CD1c-positive myeloid dendritic cell (primary cell): ENCODE measurements at regions not wholly inside any gene's neighbourhood (a gene's known extent, or its start where the extent isn't known, plus 50 kb on each side); places are given as distances from the start of the nearest gene placed in this dataset.

Source experiments
- DNase-seq: peaks from one replicate; pipeline ENCODE4 v3.0.0-alpha.2; 2016; ENCODE audit errors: extremely low spot score

DNA sequence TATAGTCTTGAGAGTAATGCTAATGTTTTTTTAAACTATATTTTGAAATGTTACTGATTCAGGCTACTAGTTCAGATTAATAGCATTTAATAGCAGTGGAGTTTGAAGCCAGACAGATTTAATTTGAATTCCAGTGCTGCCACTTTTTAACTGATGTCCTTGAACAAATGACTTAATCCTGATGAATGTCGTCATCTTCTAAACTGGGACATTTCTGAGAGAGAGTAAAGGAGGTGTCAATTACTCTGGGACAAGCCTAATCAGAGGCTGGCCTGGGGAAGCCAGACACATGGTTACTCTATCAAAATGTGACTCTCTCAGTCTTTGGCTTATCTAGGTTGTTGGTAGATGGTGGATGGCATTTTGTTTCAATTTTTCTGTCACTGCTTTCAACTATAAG is 246.7 kb downstream of the HS3ST3A1 start:
- no peak for DNase-seq

DNA sequence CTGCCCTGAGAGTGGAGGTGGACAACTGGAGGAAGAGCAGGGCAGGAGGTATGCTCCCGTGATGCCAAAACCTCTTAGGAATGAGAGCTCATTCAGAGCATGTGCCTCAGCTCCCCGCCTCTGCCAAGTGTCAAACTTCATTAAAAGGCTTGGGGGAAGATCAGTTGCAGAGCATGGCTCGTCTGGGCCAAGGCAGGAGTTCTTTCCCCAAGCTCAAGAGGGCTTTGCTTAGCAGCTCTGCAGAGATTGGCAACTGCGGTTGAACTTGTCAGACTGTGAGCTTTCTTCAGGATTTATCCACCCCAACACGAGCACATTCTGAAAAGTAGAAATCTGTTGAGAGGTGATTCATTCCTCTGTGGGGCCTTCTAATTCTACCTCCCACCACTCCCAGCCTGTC is 248.1 kb downstream of the HS3ST3A1 start:
- DNase-seq: no peak

DNA sequence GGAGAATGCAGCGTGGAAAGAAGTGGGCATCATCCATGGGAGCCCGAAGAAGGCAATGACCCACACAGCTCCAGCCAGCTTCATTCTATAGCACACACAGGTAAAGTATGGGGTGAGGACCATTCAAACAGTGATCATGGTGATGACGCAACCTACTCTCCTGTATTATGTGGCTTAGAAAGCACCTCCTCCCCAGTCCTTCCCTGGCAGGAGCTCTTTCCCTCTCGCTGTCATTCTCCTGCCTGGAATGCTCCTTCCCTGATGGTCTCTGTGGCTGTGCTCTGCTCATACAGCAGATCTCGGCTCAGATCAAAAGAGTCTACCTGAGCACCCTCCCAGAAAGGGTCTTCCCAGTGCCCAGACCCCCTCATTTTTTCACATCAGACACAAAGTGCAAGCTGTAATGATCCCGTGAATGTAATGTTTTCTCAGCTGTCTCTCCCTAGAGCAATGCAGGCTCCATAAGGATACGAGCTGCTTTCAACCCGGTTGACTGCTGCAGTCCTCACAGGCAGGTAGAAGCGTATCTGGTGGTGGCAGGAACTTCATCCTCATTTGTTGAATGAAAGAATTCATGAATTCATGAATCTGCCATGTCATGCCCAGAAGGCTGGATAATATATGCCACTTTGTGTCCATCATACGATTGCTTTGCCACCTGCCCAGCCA is 248.8 kb downstream of the HS3ST3A1 start:
- DNase-seq: no peak

DNA sequence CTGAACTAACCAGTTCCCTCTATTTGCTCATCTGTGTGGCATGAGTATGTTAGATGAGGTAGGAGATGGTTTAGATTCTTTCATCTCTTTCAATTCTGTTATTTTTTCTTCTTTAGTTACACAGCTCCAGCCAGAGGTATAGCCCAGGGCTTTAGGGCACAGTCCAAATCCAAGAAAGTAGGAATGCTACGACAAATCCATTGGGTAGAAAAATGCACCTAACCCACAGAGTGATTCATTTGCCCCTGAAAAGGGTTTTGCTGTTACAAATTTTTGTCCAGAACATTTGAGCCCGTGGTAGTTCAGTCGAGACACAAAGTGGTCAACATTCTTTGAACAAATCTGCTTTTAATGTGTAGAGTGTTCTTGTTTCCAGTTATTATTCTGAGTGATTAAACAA is 250.7 kb downstream of the HS3ST3A1 start:
- no peak for DNase-seq

DNA sequence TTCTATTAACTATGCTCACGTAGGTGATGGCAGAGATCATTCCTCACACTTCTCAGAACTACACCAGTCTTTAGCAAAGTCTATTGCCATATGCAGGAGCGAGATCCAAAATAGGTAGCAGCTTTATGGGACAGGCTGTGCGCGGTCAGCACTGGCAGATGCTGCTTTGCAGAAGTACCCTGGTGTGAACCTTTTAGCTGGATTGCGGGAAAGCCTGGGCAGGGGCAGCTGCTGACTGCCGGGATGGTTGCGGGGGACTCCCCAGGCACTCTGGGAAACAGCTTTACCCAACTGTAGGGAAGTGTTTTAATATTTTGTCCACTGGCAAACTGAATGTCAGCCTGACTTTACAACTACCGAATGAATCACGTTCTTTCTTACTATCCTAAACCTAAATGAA is 251.3 kb downstream of the HS3ST3A1 start:
- DNase-seq: no peak

DNA sequence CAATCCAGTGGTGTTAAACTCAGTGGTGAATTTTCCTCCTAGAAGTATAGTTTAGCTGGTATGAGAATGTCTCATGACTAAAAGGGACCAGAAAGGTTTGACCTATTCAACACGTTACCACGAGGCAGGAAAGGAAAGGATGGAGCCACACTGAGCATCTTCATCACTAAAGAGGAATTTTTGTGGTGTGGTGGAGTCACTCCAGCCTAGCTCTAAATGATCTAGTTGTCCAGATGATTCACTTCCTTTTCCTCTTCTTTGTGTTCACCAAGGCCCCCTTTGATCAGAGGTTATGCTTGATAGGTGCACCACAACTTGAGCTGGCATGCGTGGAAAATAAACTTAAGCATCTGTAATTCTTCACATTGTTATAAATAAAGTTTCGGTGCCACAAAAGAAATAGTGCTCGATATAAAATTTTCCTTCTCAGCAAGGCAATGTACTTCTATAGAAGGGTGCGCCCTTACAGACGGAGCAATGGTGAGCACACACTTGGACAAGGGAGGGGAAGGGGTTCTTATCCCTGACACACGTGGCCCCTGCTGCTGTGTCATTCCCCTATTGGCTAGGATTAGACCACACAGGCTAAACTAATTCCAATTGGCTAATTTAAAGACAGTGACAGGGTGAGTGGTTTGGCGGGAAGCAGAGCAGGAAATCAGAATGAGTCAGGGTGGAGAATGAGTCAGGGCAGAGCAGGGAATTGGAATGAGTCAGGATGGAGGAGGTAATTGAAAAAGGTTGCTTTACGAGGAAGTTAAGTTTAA is 254.6 kb downstream of the HS3ST3A1 start:
- no peak for DNase-seq

DNA sequence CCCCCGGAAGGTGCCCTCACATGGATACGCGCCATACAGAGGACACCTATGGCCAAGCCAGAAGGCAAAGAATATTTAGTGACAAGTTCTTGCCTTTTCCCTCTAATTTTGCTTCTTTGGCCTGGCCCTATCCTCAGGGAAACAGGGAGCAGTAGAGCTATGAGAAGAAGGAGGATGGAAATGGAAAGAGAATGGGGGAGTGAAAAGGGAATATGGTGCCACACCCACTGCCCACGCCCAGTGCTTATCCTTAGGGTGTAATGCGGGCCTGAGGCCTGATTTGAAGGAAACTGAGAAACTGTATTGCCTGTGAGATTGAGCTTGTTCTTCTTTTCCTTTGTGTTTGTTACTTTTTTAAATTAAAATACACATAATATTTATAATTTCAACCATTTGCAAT is 255.1 kb downstream of the HS3ST3A1 start:
- DNase-seq: no peak

DNA sequence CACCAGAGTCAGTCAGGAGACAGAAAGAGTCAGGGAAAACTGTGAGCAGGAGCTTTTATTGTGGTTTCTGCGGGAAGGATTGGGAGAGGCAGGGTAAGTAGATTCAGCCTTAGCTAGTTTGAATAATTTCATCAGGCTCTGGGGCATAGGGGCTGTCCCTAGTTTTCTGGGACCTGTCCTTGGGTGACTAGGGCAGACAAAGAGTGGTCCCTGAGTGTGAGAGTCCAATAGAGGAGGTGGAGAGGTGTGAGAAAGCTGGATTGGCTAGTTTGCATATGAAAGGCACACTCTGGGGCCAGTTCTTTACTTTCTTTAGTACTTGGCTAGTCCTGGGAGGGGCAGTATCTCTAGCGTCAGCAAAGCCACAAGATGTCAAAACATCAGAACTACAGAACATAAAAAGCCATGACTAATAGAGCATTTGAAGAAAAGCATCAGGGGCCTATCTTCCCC is 255.6 kb downstream of the HS3ST3A1 start:
- DNase-seq: no peak

DNA sequence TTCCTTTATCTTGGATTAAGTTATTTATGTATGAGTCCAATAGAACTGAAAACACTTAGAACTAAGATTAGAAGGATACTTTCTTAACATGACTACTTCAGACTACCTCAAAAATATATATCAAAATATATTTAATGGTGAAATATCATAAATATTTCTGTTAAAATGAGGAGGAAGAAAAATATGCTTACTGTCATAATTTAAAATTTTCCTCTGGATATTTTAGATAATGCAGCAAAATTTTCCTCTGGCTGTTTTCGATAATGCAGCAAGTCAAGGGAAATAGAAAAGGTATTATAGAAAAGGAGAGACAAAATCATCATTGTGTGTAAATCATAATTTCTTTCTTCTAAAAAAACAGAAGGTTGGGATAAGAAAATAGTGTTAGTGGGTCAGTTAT is 263.3 kb downstream of the HS3ST3A1 start:
- DNase-seq: no peak

DNA sequence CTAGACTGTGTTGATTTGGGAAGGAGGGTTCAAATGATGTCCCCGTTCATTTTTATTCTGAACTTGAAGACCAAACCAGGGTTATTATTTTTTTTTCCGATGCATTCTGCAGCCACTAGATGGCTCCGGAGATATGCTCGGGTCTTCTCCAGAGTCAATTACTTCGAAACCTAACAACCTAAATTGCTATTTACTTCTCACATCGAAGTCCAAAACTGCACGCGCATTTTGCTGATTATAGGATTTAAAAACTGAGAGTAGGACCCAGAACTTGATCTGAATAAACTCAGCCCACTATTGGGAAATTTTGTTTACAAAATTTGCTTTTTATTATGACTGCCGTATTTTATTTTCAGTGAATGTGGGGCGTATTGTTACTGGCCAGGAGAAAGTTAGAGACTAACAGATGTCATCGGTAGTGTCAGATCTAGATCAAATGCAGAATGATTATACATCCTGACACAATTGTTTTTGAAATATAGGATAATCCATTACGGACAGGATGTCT is 263.8 kb downstream of the HS3ST3A1 start:
- DNase-seq: peak; percentile 38

DNA sequence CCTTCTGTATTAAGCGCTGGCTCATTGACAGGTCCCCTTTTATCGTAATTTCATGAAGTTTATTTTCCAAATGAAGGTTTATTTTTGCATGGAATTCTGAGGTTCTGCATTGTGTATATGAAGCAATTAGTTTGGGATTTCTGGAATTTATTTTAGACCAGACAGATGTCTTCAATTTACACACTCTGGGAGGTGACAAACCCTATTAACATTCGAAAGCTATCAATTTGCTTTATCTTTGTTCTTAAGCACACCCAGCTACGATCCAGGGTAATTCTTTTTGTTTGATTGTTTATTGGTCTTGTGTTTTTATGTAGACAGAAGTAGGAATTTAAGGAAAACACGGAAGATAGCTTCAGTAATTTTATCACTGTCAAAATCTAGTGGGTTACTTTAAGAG is 264.6 kb downstream of the HS3ST3A1 start:
- no peak for DNase-seq

DNA sequence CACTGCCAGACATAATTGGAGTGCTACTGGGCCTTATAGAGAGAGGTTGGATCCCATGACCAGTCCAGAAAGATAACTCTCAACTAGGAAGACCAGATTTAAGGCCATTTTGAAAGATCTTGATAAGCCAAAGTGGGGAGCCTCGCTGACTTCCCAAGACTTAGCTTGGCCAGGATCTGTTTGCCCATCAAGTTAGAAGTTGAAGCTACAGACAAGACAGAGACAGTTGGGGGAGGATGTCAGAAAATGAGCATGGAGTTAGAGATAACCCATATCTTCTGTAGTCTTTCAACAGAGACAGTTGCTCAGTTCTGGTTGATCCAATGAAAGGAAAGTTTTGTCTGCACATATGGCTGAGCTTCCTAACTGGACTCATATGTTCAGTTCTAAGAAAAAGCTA is 267.4 kb downstream of the HS3ST3A1 start:
- DNase-seq: no peak

DNA sequence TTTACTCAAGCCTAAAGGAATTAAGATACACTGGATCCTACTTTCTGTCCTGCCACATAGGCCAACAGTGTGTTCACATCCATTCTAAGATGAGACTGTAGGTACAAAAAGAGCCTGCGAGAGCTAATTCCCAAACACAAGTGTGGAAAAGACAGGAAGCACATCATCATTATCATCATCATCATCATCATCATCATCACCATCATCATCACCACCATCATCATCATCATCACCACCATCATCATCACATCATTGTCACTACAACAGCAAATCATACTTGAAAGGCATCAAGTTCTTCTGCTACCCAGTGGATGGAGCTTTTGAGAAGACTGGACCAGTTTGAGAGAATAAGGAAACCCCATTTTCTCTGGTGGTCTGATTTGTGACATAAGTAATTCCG is 268.1 kb downstream of the HS3ST3A1 start:
- no peak for DNase-seq

DNA sequence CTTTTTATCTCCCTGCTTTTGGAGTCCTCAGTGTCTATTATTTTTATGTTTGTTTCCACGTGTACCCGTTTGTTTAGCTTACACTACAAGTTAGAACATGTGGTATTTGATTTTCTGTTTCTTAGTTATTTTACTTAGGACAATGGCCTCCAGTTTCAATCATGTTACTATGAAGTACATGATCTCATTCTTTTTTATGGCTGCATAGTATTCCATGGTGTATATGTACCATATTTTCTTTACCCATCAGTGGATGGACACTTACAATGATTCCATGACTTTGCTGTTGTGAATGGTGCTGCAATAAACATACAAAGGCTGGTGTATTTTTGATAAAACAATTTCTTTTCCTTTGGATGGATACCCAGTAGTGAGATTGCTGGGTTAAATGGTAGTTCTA is 269.5 kb downstream of the HS3ST3A1 start:
- no peak for DNase-seq

DNA sequence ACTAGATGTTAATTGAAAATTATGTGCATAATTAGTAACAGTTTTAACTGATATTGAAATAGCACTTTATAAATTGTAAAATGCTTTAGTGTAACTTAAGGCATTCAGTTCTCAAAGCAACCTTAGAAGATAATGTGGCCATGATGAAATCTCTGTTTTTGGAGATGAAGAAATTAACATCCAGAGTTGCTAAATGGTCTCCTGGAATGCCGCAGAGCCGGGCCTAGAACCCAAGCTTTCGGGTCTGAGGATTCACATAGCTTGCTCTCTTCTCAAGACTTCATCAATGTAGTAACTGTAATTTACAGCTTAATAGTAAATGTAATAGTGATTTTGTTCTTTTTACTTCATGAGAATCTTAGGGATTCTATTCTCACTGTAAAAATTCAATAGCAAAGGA is 272.3 kb downstream of the HS3ST3A1 start:
- DNase-seq: no peak

DNA sequence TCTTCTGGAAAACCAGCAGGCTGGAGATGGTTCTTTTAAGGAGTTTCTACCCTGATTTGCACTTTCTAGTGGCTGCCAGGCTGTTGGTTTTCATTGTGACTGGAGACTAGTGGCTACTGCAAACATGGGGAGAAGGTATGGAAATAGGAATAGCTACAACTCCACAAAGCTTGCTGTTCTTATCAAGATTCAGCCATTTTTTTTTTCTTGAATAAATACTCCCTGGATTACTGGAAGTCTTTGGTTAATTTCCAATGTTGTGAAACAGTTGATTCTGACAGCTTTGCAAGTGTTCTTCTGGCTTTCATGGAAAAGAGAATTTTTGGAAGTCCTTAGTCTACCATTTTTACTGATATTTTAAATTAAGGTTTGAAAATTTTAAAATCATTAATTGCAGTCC is 277.7 kb downstream of the HS3ST3A1 start:
- no peak for DNase-seq

DNA sequence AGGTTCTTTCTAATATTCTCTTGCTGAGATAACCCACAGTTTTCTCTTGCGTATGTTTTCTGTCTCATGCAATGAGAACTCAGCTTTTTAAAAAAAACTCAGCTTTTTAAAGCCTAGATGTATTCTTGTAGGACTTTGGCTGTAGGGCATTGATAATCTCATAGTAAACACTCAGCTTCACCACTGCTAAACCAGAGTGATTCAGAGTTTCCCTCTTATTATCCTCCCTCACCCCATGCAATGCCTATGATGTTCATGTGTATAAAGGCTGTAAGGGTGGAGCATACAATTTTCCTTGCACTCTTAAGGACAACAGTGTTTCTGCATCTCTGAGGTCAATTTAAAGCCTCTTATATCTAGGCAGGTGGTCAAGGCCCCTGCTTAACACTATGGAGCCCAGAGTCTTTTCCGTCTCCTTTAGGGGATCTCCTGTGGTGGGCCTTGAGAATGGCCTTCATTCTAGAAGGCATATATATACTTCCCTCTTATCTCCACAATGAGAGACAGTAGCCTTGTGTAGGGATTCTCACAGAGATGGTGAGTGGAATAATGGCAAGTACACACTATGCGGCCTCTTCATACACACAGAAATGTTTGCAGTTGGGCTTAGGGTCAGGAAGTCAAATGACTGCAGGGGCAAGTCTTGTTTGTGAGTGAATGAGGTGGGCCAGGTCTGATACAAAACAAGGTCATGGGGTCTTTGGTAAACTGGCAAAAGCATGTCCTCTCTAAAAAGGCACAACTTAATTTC is 279.6 kb downstream of the HS3ST3A1 start:
- DNase-seq: no peak

DNA sequence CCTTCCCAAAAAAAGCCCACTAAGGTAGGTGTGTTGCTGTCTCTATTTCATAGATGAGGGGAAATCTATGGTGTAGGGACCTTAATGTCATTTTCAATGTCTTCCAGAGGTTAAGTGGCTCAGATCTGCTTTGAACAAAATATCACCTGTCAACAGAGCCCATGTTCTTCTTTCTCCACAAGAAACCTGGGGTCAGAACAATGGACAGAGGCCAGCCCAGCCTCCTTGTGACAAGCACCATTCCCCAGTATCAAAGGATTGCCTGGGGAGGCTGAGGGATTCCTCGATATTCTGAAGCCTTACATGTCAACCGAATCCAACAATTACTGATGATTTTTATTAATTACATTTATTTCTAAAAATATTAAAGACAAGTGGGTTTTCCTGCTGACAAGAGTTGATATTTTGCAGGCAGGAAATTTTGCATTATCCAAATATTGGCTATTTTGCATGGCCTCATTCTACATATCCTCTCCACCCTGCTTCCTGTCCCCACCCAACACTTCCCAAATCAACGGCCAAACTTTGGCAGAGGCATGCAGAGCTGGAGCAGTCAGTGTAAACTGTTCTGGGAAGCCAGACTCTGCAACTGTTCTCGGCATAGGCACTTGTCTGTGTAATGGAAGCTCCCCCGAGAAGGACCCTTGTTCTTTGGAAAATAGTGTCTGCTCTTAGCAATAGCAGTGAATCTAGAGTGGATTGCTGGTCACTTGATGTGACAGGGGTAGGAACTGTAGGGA is 281.5 kb downstream of the HS3ST3A1 start:
- no peak for DNase-seq

DNA sequence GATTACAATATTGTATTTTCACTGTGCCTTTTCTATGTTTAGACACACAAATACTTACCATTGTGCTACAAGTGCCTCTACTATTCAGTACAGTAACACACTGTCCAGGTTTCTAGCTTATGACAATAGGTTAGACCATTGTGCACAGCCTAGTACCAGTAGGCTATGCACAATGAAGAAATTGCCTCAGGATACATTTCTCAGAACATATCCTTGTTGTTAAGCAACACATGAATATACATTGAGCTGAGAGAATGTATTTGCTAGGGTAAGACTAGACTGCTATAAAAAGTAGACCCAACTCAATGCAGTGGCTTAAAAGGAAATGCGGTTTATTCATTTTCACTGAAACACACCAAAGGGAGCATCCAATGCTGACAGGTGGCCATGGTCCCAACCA is 285.1 kb downstream of the HS3ST3A1 start:
- DNase-seq: no peak

DNA sequence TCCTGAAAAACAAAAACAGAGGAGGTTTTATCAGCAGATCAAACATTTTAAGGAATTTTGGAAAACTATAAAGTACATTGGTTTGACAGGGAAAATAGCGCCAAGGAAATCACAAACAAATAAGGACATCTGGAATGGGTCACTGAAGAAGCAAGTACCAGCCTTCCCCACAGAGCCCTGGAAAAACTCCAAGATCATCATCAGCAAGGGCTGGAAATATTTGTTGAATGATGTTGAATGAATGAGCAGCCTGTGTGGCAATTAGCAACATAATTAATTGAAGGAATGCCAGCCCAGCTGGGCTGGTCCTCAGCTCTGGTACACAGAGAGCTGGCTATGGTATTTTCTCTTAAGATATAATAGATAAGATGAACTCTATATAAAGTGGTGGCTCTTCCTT is 290.4 kb downstream of the HS3ST3A1 start:
- DNase-seq: no peak

DNA sequence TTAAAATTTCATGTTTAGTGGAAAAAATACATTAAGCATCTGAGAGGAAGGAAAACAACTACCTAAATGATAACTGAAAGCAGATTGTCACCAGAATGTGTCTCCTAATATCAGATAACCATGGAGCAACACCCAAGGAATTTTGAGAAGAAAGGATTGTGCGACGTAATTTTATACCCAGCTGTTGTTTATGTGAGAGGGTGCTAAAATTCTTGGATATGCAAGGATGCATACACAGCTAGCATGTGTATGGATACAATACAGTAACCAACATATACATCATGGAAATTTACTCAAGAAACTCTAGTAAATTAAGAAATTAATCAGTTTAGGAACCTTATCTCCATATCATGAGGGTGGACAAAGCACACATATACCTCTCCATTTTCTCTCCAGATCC is 290.9 kb downstream of the HS3ST3A1 start:
- DNase-seq: no peak
